IMR-90 (cell line): ENCODE measurements at regions not wholly inside any gene's neighbourhood (a gene's known extent, or its start where the extent isn't known, plus 50 kb on each side); places are given as distances from the start of the nearest gene placed in this dataset.

Experiments used
- ATAC-seq: fragments of 200-7000 bp; cut with Tn5 transposase; 2 replicates; pipeline ENCODE4 v1.9.1; 2020; ENCODE audit warnings: low read depth, mild to moderate bottlenecking, moderate library complexity
- BruUV-seq: library from RNA; stranded (reverse); fragments of 400-500 nt; replicated peaks from 2 replicates; lab custom pipeline; 2021; lab: Mats Ljungman, UMichigan
- CTCF ChIA-PET: fragments of 300-600 bp; formaldehyde crosslinking; extraction: SDS; loops from one replicate; lab custom pipeline; 2021; ENCODE audit warnings: antibody characterized with exemption; lab: Yijun Ruan, JAX
- POLR2A ChIA-PET: fragments of 300-600 bp; sonication (Branson Sonifier 250); formaldehyde crosslinking; loops from one replicate; lab custom pipeline; 2022; ENCODE audit warnings: antibody characterized with exemption; ENCODE audit not compliant: unreplicated experiment; lab: Charles Lee
- DNase-seq: peaks from one replicate; pipeline ENCODE4 v3.0.0; 2013
- H2AFZ ChIP-seq: replicated peaks from 2 replicates; pipeline ENCODE3; 2013; ENCODE audit warnings: low read length, mild to moderate bottlenecking; ENCODE audit not compliant: poor library complexity
- H2AK5ac ChIP-seq: 2 replicates; pipeline ENCODE4 v1.6.1; 2013; ENCODE audit warnings: low read depth, low read length, inconsistent platforms
- H2AK9ac ChIP-seq: replicated peaks from 2 replicates; pipeline ENCODE3; 2013; ENCODE audit warnings: mild to moderate bottlenecking, low read depth, low read length, moderate library complexity; ENCODE audit not compliant: poor library complexity
- H2BK120ac ChIP-seq: 2 replicates; pipeline ENCODE4 v1.6.1; 2013; ENCODE audit warnings: low read depth, low read length, inconsistent platforms
- H2BK15ac ChIP-seq: 3 replicates; pipeline ENCODE4 v1.6.1; 2013; ENCODE audit warnings: low read depth, low read length, inconsistent platforms
- H2BK20ac ChIP-seq: 2 replicates; pipeline ENCODE4 v1.6.1; 2013; ENCODE audit warnings: low read depth, mild to moderate bottlenecking, inconsistent platforms, low read length, moderate library complexity
- H2BK5ac ChIP-seq: 2 replicates; pipeline ENCODE4 v1.6.1; 2013; ENCODE audit warnings: mild to moderate bottlenecking, low read depth, low read length, inconsistent platforms; ENCODE audit not compliant: poor library complexity, severe bottlenecking
- H3K14ac ChIP-seq: replicated peaks from 2 replicates; pipeline ENCODE4 v1.6.1; 2013; ENCODE audit warnings: low read depth, low read length, inconsistent platforms
- H3K18ac ChIP-seq: 2 replicates; pipeline ENCODE4 v1.6.1; 2013; ENCODE audit warnings: low read depth, low read length, control low read depth
- H3K23ac ChIP-seq: 2 replicates; pipeline ENCODE4 v1.6.1; 2013; ENCODE audit warnings: low read depth, low read length, inconsistent platforms
- H3K27ac ChIP-seq: 2 replicates; pipeline ENCODE4 v1.5.1; 2013; ENCODE audit warnings: mild to moderate bottlenecking, control low read depth, low read length; ENCODE audit not compliant: insufficient read depth
- H3K27me3 ChIP-seq: 2 replicates; pipeline ENCODE4 v1.6.1; 2013; ENCODE audit warnings: low read length; ENCODE audit not compliant: control insufficient read depth, insufficient read depth
- H3K36me3 ChIP-seq: 2 replicates; pipeline ENCODE4 v1.6.1; 2013; ENCODE audit warnings: low read length, mixed read lengths; ENCODE audit not compliant: control insufficient read depth, insufficient read depth
- H3K4ac ChIP-seq: 2 replicates; pipeline ENCODE4 v1.6.1; 2013; ENCODE audit warnings: low read depth, low read length, inconsistent platforms
- H3K4me1 ChIP-seq: 2 replicates; pipeline ENCODE4 v1.6.1; 2013; ENCODE audit warnings: low read length, mixed read lengths; ENCODE audit not compliant: control insufficient read depth, insufficient read depth
- H3K4me2 ChIP-seq: 2 replicates; pipeline ENCODE4 v1.6.1; 2013; ENCODE audit warnings: low read depth, mild to moderate bottlenecking, control low read depth, low read length, moderate library complexity
- H3K4me3 ChIP-seq: 2 replicates; pipeline ENCODE4 v1.5.1; 2013; ENCODE audit warnings: low read depth, mild to moderate bottlenecking, control low read depth, low read length, moderate library complexity; ENCODE audit not compliant: insufficient read depth
- H3K56ac ChIP-seq: 2 replicates; pipeline ENCODE4 v1.6.1; 2013; ENCODE audit warnings: low read length, inconsistent platforms; ENCODE audit not compliant: insufficient read depth; ENCODE audit errors: extremely low read depth
- H3K79me1 ChIP-seq, 2 experiments: 2 replicates each; pipeline ENCODE4 v1.6.1; 2013; ENCODE audit warnings: low read length in 2 of 2, inconsistent platforms in 1 of 2, low read depth in 1 of 2
- H3K9ac ChIP-seq: 2 replicates; pipeline ENCODE4 v1.6.1; 2013; ENCODE audit warnings: low read depth, low read length, control low read depth
- H3K9me1 ChIP-seq: 2 replicates; pipeline ENCODE4 v1.6.1; 2013; ENCODE audit warnings: low read length, inconsistent platforms; ENCODE audit not compliant: insufficient read depth
- H3K9me3 ChIP-seq: 2 replicates; pipeline ENCODE4 v1.6.1; 2013; ENCODE audit warnings: low read length; ENCODE audit not compliant: control insufficient read depth, insufficient read depth
- H4K20me1 ChIP-seq: 2 replicates; pipeline ENCODE4 v1.6.1; 2013; ENCODE audit warnings: low read length, inconsistent platforms; ENCODE audit not compliant: insufficient read depth
- H4K5ac ChIP-seq: 2 replicates; pipeline ENCODE4 v1.6.1; 2013; ENCODE audit warnings: mild to moderate bottlenecking, low read depth, low read length, control low read depth
- H4K8ac ChIP-seq, 2 experiments: 2 replicates each; pipeline ENCODE4 v1.6.1; 2013; ENCODE audit warnings: low read depth in 2 of 2, low read length in 2 of 2, control low read depth in 1 of 2, inconsistent platforms in 1 of 2
- H4K91ac ChIP-seq: 2 replicates; pipeline ENCODE4 v1.6.1; 2013; ENCODE audit warnings: low read depth, low read length, inconsistent platforms; ENCODE audit not compliant: insufficient read depth
- CEBPB ChIP-seq: IDR thresholded peaks from 2 replicates; pipeline ENCODE4 v1.6.1; 2012; ENCODE audit warnings: low read depth, low read length, improper control_type of control experiment
- CHD1 ChIP-seq: IDR thresholded peaks from 2 replicates; pipeline ENCODE4 v1.6.1; 2012; ENCODE audit warnings: low read depth, low read length, improper control_type of control experiment
- MXI1 ChIP-seq: IDR thresholded peaks from 2 replicates; pipeline ENCODE4 v1.6.1; 2012; ENCODE audit warnings: low read depth, mild to moderate bottlenecking, low read length, moderate library complexity, borderline replicate concordance
- RCOR1 ChIP-seq: IDR thresholded peaks from 2 replicates; pipeline ENCODE4 v1.6.1; 2012; ENCODE audit warnings: mild to moderate bottlenecking, low read length, improper control_type of control experiment; ENCODE audit not compliant: insufficient replicate concordance
- RFX5 ChIP-seq: IDR thresholded peaks from 2 replicates; pipeline ENCODE4 v1.8.0; 2012; ENCODE audit warnings: low read depth, mild to moderate bottlenecking, low read length, moderate library complexity
- WGBS, 2 experiments: methylation state at CpG; one replicate each; pipeline versions ENCODE4 v1.1.5 to v1.1.7; 2013; ENCODE audit warnings: missing lambda C conversion rate in 2 of 2; ENCODE audit not compliant: insufficient read length in 1 of 2; ENCODE audit errors: extremely low coverage in 2 of 2; 5-methylcytosine and 5-hydroxymethylcytosine counted together
- dilution Hi-C: fragments of 300-500 bp; cut with HindIII; formaldehyde crosslinking; loops from one replicate; pipeline ENCODE4 v1.14.3; 2018; ENCODE audit warnings: low sequenced_read_pairs; ENCODE audit not compliant: unreplicated experiment
- in situ Hi-C: fragments of 300-500 bp; cut with MboI; formaldehyde crosslinking; loops from 3 replicates; pipeline ENCODE4 v1.14.3; 2019; ENCODE audit warnings: low sequenced_read_pairs, inconsistent platforms, mixed read lengths
- intact Hi-C: fragments of 100-400 bp; cut with micrococcal nuclease; formaldehyde crosslinking; loops from 2 replicates; pipeline ENCODE4 v1.10.0; 2022
- TF ChIP-seq, protein P1 (sequence below): conservative IDR thresholded peaks from 2 replicates; pipeline ENCODE4 v1.5.1; 2012; ENCODE audit warnings: mild to moderate bottlenecking, low read depth, low read length, improper control_type of control experiment

DNA sequence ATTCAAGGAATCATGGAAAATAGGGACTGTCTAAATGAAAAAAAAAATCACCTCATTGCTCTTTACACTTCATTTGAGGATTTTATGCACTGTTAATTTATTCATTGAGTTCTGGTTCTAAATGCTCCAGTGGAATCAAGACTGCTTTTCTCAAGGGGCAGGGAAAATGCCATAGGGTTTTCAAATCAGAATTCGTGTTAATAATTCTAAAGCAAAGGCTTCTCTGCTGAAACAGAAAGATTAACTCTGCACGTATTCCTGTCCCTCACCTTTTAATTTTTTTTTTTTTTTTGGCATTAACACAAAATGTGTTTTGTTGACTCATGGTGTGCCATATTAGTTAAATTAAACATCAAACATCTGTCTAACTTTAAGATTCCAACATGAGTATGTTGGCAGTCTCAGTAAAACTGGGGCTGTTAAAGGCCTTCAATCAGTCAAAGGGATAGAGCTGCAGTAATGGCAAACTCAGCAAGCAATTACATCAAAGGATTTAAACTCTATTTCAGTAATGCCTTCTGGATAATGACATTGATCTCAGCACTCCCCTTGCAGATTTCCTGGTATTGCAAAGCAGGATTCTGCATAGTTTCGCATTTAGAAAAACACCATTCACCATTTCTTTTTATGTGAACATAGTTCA lies 878.1 kb downstream of the RAPGEF2 start:
- dilution Hi-C loops (no loop called here), intact Hi-C loops (no loop called here), in situ Hi-C loops (no loop called here)
- Histone ChIP-seq H3K79me1 (no peaks in the 10 kb centered on the region), H3K9ac (no peak overlapping the region), H3K4me2 (no peak overlapping the region), H4K5ac (no peak overlapping the region), H3K9me1 (no peaks in the 10 kb centered on the region), H3K4me3 (no peak overlapping the region), H3K14ac (no peak overlapping the region), H2BK20ac (no peak overlapping the region), H2AK5ac (no peak overlapping the region), H3K56ac (no peak overlapping the region), H4K20me1 (no peaks in the 10 kb centered on the region), H2AK9ac (no peak overlapping the region), H3K36me3 (no peaks in the 10 kb centered on the region), H3K27me3 (no peaks in the 10 kb centered on the region), H2AFZ (no peak overlapping the region), H4K8ac (no peak overlapping the region), H2BK120ac (no peak overlapping the region), H3K27ac (no peak overlapping the region), H2BK15ac (no peak overlapping the region), H3K9me3 (peaks cover 2% of the 10 kb centered on the region; the same call in 1 of the 2 replicates), H3K18ac (no peak overlapping the region), H2BK5ac (no peak overlapping the region), H3K4me1 (no peaks in the 10 kb centered on the region), H3K23ac (no peak overlapping the region), H3K4ac (no peak overlapping the region), H4K91ac (no peak overlapping the region)
- no CpG with 5 or more reads among the region's 3 CpGs for WGBS, 2 experiments
- CTCF ChIA-PET: no interaction called here
- TF ChIP-seq, protein P1, sequence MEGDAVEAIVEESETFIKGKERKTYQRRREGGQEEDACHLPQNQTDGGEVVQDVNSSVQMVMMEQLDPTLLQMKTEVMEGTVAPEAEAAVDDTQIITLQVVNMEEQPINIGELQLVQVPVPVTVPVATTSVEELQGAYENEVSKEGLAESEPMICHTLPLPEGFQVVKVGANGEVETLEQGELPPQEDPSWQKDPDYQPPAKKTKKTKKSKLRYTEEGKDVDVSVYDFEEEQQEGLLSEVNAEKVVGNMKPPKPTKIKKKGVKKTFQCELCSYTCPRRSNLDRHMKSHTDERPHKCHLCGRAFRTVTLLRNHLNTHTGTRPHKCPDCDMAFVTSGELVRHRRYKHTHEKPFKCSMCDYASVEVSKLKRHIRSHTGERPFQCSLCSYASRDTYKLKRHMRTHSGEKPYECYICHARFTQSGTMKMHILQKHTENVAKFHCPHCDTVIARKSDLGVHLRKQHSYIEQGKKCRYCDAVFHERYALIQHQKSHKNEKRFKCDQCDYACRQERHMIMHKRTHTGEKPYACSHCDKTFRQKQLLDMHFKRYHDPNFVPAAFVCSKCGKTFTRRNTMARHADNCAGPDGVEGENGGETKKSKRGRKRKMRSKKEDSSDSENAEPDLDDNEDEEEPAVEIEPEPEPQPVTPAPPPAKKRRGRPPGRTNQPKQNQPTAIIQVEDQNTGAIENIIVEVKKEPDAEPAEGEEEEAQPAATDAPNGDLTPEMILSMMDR: no peak
- TF ChIP-seq CHD1 (no peak), RCOR1 (no peak), MXI1 (no peak), RFX5 (no peak), CEBPB (no peak)
- POLR2A ChIA-PET: no interaction called here
- no peak for ATAC-seq
- BruUV-seq: no TSS peak
- DNase-seq: no peak
